MG63 (cell line): ENCODE measurements at regions not wholly inside any gene's neighbourhood (a gene's known extent, or its start where the extent isn't known, plus 50 kb on each side); places are given as distances from the start of the nearest gene placed in this dataset.

Source experiments
- DNase-seq: peaks from one replicate; pipeline ENCODE4 v3.0.0-alpha.2; 2020
- H3K27me3 ChIP-seq: fragments of 250-450 bp; sonication (Bioruptor Pico); 2 replicates; pipeline ENCODE4 v1.5.1; 2020; ENCODE audit warnings: mild to moderate bottlenecking, moderate library complexity
- H3K36me3 ChIP-seq: fragments of 250-450 bp; sonication (Bioruptor Pico); 2 replicates; pipeline ENCODE4 v1.5.1; 2020; ENCODE audit warnings: mild to moderate bottlenecking, moderate library complexity
- H3K4me3 ChIP-seq: fragments of 250-450 bp; sonication (Bioruptor Pico); 2 replicates; pipeline ENCODE4 v1.5.1; 2020; ENCODE audit warnings: mild to moderate bottlenecking, moderate library complexity
- H3K9me3 ChIP-seq: fragments of 250-450 bp; sonication (Bioruptor Pico); 2 replicates; pipeline ENCODE4 v1.5.1; 2020; ENCODE audit warnings: mild to moderate bottlenecking, moderate library complexity

GRCh38 chr14:71464840-71465239 is 467.4 kb upstream of the RGS6 start:
- Histone ChIP-seq H3K27me3 (no peaks in the 10 kb centered on the region), H3K4me3 (no peak overlapping the region), H3K9me3 (no peaks in the 10 kb centered on the region), H3K36me3 (no peaks in the 10 kb centered on the region)
- DNase-seq = no peak

GRCh38 chr14:71465316-71465715 is 466.9 kb upstream of the RGS6 start:
- Histone ChIP-seq H3K27me3 (no peaks in the 10 kb centered on the region), H3K36me3 (no peaks in the 10 kb centered on the region), H3K4me3 (no peak overlapping the region), H3K9me3 (no peaks in the 10 kb centered on the region)
- DNase-seq = no peak

GRCh38 chr14:71466251-71466650 is 466.0 kb upstream of the RGS6 start:
- no peaks in the 10 kb centered on the region for H3K9me3 ChIP-seq
- H3K36me3 ChIP-seq = no peaks in the 10 kb centered on the region
- H3K4me3 ChIP-seq = no peak overlapping the region
- H3K27me3 ChIP-seq = no peaks in the 10 kb centered on the region
- DNase-seq = no peak

GRCh38 chr14:71466946-71467345 is 465.3 kb upstream of the RGS6 start:
- no peaks in the 10 kb centered on the region for H3K36me3 ChIP-seq
- DNase-seq = no peak
- no peaks in the 10 kb centered on the region for H3K27me3 ChIP-seq
- H3K4me3 ChIP-seq = no peak overlapping the region
- no peaks in the 10 kb centered on the region for H3K9me3 ChIP-seq

- H3K36me3 ChIP-seq = no peaks in the 10 kb centered on the region
- no peaks in the 10 kb centered on the region for H3K9me3 ChIP-seq
- no peaks in the 10 kb centered on the region for H3K27me3 ChIP-seq
- no peak overlapping the region for H3K4me3 ChIP-seq
- DNase-seq = peak; percentile 74
Observed at GRCh38 chr14:71467361-71467811, 464.8 kb upstream of the RGS6 start.

- no peak for DNase-seq
- Histone ChIP-seq H3K9me3 (no peaks in the 10 kb centered on the region), H3K4me3 (no peak overlapping the region), H3K27me3 (no peaks in the 10 kb centered on the region), H3K36me3 (no peaks in the 10 kb centered on the region)
Observed at GRCh38 chr14:71468701-71469100, 463.5 kb upstream of the RGS6 start.

GRCh38 chr14:71469643-71470335 is 462.4 kb upstream of the RGS6 start:
- Histone ChIP-seq H3K4me3 (no peak overlapping the region), H3K36me3 (no peaks in the 10 kb centered on the region), H3K27me3 (no peaks in the 10 kb centered on the region), H3K9me3 (no peaks in the 10 kb centered on the region)
- DNase-seq = peak; percentile 6

GRCh38 chr14:71471634-71472355 is 460.4 kb upstream of the RGS6 start:
- no peak for DNase-seq
- no peaks in the 10 kb centered on the region for H3K9me3 ChIP-seq

GRCh38 chr14:71472356-71473340 is 459.6 kb upstream of the RGS6 start:
- no peak for DNase-seq
- H3K4me3 ChIP-seq = no peak overlapping the region
- H3K9me3 ChIP-seq = no peaks in the 10 kb centered on the region
- H3K27me3 ChIP-seq = no peaks in the 10 kb centered on the region
- H3K36me3 ChIP-seq = no peaks in the 10 kb centered on the region

More at GRCh38 chr14:71471634-71472355, 460.4 kb upstream of the RGS6 start:
- no peak overlapping the region for H3K4me3 ChIP-seq
- H3K27me3 ChIP-seq = no peaks in the 10 kb centered on the region
- H3K36me3 ChIP-seq = no peaks in the 10 kb centered on the region

- no peaks in the 10 kb centered on the region for H3K27me3 ChIP-seq
- no peak for DNase-seq
- H3K9me3 ChIP-seq = no peaks in the 10 kb centered on the region
- no peaks in the 10 kb centered on the region for H3K36me3 ChIP-seq
- H3K4me3 ChIP-seq = no peak overlapping the region
Observed at GRCh38 chr14:71473843-71474242, 458.4 kb upstream of the RGS6 start.

- no peaks in the 10 kb centered on the region for H3K36me3 ChIP-seq
- no peak overlapping the region for H3K4me3 ChIP-seq
- no peak for DNase-seq
Observed at GRCh38 chr14:71474301-71475265, 457.6 kb upstream of the RGS6 start.

GRCh38 chr14:71475916-71476315 is 456.3 kb upstream of the RGS6 start:
- DNase-seq = no peak
- Histone ChIP-seq H3K27me3 (no peaks in the 10 kb centered on the region), H3K36me3 (no peaks in the 10 kb centered on the region), H3K4me3 (no peak overlapping the region), H3K9me3 (no peaks in the 10 kb centered on the region)

More at GRCh38 chr14:71474301-71475265, 457.6 kb upstream of the RGS6 start:
- H3K9me3 ChIP-seq = no peaks in the 10 kb centered on the region
- no peaks in the 10 kb centered on the region for H3K27me3 ChIP-seq

- Histone ChIP-seq H3K36me3 (no peaks in the 10 kb centered on the region), H3K27me3 (no peaks in the 10 kb centered on the region), H3K4me3 (no peak overlapping the region), H3K9me3 (no peaks in the 10 kb centered on the region)
- DNase-seq = no peak
Observed at GRCh38 chr14:71478542-71478941, 453.7 kb upstream of the RGS6 start.

GRCh38 chr14:71481021-71481654 is 451.1 kb upstream of the RGS6 start:
- H3K4me3 ChIP-seq = no peak overlapping the region
- DNase-seq = no peak
- no peaks in the 10 kb centered on the region for H3K27me3 ChIP-seq
- H3K36me3 ChIP-seq = no peaks in the 10 kb centered on the region
- no peaks in the 10 kb centered on the region for H3K9me3 ChIP-seq

GRCh38 chr14:71482671-71483070 is 449.6 kb upstream of the RGS6 start:
- no peak for DNase-seq

More at GRCh38 chr14:71482671-71483070, 449.6 kb upstream of the RGS6 start:
- H3K9me3 ChIP-seq = no peaks in the 10 kb centered on the region
- H3K27me3 ChIP-seq = no peaks in the 10 kb centered on the region
- H3K36me3 ChIP-seq = no peaks in the 10 kb centered on the region
- no peak overlapping the region for H3K4me3 ChIP-seq
